ENCODE measurements at regions not wholly inside any gene's neighbourhood (a gene's known extent, or its start where the extent isn't known, plus 50 kb on each side); places are given as distances from the start of the nearest gene placed in this dataset.
"Not testable (repeated sequence)": the region's sequence is repeated elsewhere in the genome, so short reads cannot be mapped to it uniquely, and the experiment has no call there.

DNA sequence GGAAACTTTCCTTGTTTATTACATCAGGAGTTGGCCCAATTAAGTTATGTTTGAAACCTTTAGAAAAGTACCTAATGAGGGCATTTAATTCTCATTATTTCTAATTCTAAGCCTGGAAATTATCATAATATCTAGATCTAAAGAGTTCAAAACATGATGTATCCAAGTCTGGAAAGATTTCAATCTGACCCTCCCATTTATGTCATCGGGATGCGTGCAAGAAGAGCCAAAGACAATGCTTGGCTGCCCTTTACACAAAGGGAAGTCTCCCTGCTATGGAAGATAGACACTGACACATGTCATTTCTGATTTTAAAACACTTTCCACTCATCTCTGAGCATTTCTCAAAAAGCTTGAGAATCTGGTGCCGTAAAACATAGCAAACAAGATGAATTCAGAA lies 222.4 kb downstream of the ANTXR2 start:
- DNase-seq: no peak

DNA sequence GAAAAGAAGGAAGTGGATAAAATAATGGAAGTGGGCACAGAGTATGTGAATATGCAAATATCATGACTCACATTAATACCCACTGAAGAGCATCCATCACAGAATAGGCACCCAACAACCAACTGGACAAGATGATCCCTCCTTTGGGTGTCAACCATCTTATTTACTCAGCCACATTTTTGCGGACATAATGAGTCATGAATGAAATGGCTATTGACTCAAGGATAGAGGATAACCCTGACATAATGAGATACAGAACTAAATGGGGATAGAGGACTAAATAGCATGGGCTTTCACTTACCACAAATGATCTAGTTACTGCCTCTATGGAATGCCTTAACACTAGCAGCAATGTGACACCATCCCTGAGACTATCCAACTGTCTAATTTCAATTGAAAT lies 224.7 kb downstream of the ANTXR2 start:
- no peak for DNase-seq

DNA sequence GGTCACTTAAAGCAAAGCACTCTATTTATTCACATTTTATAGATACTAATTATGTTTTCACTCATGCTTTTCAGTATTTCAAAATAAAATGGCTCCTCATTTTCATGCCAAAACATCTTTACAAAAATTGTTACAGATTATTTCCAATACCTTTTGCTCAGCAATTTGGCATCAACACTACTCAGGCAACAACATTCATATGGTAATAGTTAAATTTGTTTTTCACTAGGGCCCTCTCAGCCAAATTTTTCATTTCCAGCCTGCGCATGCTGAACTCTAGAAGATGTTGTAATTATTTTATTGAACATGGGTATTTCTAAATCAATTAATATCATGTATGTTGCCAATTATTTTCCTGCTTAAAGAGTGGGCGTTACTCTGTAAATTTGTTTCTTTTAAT lies 225.6 kb downstream of the ANTXR2 start:
- DNase-seq: no peak

DNA sequence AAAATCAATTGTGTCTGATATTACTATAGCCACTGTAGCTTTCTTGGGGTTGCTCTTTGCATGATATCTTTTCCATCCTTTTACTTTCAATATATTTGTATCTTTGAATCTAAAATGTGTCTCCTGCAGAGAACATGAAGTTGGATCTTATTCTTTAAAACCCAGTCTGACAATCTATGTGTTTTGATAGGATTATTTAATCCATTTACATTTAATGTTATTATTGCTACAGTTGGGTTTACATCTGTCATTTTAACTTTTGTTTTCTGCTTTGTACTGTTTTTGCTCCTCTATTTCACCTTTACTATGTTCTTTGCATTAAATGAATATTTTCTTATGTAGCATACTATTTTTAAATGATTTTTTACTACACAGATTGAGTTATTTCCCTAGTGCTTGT lies 230.9 kb downstream of the ANTXR2 start:
- no peak for DNase-seq

DNA sequence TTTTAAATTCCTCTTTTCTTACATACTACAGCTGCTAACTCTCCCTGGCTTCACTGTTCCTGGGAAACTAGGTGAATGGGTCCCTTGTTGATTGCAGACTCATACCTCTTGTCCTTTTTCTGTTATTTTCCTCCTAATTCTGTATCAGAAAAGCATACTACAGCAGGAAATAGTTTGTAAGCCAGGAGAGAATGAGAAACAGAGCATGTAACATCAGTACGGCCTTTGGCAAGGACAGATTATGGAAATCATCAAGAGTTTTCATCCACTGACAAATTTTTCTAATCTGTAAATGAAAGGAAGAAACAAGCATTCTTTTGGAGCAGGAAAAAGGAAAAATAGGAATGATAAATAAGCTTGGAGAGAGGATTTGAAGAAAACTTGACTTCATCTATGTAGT lies 239.2 kb downstream of the ANTXR2 start:
- no peak for DNase-seq

DNA sequence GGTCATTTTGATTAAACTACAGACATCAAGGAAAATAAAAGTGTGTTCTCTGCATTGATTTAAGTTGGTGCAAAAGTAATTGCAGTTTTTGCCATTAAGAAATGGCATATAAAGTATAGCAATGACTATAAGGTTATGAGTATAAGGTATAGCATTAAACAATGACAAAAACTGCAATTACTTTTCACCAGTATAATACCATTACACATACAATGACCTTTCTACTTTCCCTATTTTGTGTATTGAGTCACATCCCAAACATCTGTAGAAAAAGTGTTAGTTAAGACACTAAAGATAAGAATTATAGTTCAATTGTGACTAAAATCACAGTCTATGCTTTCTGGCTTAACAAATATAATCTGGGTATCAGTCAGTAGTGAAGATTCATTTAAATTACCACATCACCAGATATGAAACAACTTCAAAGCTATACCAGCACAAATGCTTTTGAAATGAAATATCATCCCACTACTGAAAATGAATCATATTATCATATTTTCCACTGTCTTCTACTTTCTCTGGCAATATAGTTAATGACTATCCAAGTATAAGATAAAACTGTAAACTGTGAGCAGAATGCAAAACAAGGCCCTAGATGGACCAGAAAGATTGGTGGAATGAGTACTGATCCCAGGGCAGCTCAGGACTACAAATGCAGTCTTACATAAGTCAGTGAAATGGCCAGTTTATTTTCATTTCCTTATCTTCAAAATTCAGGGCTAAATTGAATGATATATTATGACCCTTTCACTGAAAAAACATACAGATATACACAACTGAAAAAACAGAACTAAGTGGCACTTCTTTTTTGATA lies 241.1 kb downstream of the ANTXR2 start:
- DNase-seq: no peak

DNA sequence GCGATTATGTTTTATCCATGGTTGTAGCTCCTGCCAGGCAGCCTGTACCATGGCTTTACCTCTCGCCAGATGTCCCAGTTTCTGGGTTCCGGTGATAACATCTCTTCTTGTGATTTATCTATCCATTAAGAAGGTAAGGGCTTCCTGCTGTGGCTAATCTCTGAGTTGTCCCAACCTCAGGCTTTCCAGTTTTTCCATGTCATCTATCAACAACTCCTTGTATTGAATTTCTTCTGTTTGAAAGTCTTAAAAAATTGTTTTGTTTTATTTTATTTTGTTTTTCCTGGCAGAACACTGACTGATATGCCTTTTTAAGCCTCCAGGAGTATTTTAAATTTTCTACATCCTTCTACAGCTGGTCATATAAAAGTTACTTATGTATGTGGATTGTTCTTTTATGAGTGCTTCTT lies 241.9 kb downstream of the ANTXR2 start:
- DNase-seq: no peak

DNA sequence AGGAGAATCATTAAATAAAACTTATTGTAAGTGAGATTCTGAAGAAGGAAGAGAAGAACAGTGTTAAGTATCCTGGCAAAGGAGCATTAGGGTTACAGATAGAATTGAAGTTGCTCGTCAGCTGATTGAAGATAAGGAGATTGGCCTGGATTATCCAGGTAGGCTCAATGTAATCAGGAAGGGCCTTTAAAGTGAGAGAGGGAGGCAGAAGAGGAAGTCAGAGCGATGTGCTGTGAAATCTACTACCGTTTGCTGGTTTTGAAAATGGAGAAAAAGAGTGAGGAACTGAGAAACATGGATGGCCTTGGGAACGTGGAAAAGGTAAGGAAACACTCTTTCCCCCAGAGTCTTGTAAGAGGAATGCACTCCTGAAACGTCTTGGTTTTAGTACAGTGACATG lies 245.7 kb downstream of the ANTXR2 start:
- DNase-seq: no peak

DNA sequence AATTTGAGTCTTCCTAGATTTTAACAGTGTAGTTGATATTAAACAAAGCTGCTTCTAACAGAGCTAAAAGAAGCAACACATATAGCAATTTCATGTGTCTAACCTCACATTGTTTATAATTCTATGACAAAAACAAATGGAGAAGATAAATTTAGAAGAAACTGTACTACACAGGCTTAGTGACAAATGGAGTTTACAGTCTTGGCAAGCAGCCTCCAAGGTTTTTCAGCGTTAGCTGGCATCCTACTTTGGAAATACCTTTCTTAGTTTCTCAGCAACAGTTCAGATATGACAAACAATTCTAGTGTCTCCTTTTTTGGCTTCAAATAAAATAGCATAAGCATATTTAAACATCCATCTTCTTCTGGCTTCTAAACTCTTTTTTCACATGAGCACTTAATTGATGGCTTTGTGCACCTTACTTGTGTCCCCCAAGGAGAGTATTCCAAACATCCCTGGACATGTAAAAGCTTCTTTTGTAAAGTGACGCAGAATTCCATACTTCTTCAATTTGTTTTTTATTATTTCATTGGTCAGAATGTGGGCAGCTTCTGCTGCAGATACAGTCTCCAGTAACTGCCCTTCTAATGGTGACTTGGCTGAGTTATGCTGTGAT lies 249.8 kb downstream of the ANTXR2 start:
- DNase-seq: no peak

DNA sequence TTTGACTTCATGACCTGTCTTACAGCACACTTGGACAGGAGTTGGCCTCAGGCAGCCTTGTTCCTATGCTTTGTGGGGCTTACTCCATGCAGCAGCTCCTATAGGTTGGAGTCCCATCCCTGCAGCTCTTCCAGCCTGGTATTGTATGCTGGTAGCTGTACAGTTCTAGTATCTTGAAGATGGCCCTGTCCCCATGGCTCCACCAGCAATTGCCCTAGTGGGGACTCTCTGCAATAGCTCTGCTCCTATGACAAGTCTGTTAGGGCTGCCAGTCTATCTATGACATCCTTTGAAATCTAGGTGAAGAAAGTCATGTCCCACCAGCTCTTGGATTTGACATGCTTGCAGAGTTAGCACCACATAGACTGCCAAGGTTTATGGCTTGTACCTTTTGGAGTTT lies 252.6 kb downstream of the ANTXR2 start:
- no peak for DNase-seq

DNA sequence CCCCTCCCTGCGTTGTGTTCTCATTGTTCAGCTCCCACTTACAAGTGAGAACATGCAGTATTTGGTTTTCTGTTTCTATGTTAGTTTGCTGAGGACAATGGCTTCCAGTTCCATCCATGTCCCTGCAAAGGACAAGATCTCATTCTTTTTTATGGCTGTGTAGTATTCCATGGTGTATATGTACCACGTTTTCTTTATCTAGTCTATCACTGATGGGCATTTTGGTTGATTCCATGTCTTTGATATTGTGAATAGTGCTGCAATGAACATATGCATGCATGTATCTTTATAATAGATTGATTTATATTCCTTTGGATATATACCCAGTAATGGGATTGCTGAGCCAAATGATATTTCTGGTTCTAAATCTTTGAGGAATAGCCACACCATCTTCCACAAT lies 265.1 kb downstream of the ANTXR2 start:
- DNase-seq: not testable (repeated sequence)

DNA sequence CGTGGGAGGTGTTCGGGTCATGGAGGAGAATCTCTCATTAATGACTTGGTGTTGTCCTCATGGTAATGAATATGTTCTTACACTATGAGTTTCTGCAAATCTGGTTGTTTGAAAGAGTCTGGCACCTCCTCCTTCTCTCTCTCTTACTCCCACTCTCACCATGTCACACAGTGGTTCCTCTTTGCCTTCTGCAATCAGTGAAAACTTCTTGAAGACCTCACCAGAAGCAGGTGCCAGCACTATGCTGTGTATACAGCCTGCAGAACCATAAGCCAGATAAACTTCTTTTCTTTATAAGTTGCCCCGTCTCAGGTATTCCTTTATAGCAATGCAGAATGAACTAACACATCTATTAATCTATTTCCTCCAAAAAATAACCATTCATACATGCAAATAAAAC lies 275.0 kb downstream of the ANTXR2 start:
- peak in 3 of 4 experiments; percentile 24 to 27 (median 26) for DNase-seq

DNA sequence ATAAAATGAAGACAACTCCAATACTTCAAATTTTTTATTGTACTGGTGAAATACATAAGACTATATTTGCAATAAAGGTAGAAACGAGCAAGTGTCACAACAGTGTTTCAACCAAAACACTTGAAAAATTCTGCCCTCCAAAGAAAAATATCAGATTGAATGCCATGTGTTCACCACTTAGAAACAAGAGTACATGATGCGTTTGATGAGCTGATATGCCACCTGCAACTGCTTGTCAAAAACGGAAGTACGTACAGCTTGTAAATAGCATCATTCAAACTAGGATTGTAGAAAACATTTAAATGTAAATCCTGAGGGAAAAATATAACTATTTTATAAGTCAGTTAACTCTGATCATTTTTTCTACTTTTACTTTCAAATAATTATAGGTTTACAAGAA lies 276.1 kb downstream of the ANTXR2 start:
- no peak for DNase-seq

DNA sequence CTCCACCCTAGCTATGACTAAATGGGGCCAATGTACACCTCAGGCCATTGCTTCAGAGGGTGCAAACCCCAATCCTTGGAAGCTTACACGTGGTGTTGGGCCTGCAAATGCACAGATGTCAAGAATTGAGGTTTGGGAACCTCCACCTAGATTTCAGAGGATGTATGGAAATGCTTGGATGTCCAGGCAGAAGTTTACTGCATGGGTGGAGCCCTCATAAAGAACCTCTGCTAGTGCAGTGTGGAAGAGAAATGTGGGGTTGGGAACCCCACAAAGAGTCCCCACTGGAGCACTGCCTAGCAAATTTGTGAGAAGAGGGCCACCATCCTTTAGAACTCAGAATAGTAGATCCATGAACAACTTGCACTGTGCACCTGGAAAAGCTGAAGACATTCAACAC lies 284.1 kb downstream of the ANTXR2 start:
- DNase-seq: no peak

DNA sequence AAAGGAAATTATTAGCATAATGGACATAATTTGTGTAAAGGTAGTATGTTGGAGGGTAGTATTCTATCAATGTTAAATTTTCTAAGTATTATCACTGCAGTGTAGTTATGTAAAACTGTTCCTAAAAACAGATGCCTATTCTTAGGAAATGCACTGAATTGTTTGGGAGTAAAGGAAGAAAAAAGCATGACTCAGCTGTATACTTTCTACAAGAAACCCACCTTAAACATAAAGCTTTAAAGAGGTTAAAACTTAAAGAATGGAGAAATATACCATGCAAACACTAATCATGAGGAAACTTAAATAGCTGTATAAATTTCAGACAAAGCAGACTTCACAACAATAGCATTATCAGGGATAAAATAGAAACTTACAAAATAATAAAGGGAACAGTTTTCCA lies 292.9 kb downstream of the ANTXR2 start:
- DNase-seq: no peak

DNA sequence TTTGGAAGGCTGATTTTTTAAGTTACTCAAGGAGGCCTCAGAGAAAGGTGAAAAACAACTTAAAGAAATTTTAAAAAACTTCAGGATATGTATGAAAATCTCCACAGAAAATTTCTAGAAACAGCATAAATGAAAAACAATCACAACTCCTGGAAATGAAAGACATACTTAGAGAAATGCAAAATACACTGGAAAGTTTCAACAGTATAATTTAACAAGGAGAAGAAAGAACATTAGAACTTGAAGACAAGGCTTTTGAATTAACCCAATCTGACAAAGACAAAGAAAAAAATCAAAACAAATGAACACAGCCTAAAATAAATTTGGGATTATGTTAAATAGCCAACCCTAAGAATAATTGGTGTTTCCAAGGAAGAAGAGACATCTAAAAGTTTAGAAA lies 300.5 kb downstream of the ANTXR2 start:
- DNase-seq: no peak

DNA sequence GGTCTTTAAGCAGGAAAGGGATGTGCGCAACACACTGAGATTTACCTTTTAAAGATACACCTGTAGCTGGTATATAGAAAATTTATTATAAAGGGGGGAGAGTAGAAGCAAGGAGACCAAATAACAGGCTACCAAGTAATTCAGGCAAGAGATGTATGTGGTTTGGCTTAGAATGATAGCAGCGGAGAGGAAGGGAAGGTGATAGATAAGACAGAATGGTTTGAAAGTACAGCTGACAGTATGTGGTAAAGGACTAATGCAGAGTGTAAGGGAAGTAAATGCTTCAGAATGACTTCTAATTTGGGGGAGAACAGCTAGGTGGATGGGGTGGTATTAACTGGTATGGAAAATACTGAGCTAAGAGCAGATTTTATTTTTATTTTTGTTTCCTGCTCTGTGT lies 308.9 kb downstream of the ANTXR2 start:
- no peak for DNase-seq

DNA sequence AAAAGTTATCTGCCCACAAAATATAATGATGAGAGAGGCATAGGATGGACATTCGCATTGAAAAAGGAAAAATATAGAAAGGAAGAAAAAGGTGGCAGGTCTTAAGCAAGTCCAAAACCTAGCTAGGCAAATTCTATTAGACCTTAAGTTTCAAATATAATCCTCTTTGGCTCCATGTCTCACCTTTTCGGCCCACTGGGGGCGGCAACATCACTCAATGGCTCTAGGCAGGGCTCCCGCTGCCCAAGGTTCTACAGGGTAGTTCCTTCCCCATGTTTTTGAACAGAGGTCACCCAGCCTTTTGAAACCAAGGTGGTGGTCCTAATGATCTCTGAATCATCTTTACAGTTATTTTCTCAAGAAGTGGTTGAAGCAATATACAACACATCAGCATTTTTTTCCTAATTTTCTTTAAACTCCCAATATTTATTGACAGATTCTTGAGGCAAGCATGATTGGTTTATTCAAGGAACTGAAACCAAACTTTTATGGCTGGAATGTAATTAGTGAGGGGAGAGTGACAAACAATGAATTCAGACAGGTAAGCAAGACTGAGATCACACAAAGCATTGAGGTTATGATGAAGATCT lies 309.4 kb downstream of the ANTXR2 start:
- no peak for DNase-seq

DNA sequence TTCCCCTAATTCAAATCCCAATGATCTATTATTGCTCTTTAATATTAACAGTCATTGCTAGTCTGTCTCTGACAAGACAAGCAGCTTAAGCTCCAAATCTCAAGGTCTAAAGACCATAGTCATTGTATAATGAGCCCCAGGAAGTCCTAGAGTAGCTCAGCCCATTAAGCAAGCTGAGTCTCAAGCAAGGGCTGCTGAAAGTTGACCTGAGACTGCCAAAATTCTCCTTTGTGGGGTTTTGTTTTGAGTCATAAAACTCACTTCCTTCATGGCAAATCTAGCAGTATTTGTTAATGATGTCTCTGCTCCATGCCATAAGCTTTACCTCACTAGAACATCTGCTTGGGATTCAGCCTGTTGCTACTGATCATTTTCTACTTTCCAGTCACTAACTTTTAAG lies 313.2 kb downstream of the ANTXR2 start:
- no peak for DNase-seq

DNA sequence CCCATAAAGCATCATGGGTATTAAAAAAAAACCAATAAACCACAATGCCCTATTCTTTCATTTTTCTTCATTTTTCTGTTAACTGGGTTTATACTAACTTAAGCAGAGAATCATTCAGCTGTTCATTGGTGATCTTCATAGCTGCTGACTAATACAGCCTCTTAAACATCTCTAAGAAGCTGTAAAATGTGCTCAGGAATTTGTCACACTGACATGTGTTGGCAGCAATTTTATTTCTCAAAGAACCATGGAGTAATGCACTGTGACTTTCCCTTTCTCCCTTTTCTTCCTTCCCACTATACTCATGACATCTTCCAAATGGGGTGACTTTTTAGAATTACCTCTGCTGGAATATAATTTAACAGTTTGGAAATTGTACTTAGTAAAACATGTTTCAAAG lies 315.4 kb downstream of the ANTXR2 start:
- no peak for DNase-seq

DNA sequence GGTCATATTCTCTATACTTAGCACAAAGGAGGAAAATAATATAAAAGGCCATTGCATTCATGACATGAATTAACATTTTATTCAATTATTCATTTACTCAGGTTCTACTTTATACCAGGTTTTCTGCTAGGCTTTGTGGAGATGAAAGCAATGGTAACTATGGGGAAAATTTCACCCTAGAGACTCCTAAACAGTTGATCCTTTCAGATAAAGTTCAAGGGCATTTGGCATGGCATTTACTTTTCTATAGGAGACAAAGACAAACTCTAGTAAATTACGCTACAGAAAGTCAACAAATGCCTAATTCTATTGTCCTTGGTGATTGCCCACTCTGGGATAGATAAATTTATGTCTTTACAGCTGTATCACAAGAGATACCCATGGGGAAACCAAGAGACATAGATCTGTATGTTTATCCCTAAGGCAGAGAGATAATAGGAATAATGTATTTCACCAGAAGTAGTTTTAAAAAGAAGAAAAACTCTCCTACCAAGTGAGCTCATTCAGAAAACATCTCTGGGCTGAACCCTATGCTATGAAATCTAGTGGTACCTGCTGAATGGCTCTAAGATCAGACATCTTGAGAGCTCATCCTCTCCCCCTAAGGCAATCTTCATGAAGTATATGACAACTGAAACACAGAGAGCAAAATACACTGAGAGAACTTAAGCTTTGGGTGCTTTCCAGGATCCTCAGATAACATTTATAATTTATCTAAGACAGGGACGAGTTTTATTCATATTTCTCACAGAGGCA lies 316.7 kb downstream of the ANTXR2 start:
- no peak for DNase-seq

DNA sequence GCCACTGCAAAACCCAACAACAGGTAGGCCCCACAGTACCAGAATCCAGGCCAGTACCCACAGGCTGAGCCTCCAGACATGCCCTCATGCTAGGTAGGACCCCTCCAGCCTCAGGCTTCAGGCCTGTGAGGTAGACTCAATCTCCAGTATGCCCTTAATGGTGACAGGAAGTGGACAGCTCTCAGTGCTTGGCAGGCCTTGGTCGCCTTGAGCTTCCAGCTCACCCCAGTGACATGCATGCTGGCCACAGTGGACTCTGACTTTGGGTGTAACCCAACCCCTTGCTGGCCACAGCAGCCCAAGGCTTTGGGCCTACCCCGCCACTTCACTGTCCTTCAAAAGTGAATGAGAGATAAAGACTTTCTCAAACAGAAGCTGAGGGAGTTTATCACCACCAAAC lies 324.2 kb downstream of the ANTXR2 start:
- no peak for DNase-seq

DNA sequence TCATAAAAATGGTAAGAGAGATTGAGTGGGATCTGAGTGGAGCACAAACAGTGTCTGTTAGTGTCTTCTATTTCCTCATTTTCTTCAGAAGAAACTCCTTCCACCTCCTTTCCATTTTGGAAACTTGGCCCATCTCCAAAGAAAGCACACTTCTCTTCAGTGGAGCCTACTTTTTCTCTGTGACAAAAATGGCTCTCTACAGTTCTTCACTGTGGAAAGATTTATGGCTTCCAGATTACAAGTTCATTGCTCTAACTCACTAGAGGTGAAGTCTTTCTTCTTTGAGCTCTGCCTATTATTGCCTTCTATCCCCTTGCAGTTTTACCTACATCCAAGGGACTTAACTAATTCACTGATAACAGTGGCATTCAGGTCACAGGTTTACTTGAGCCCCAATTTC lies 325.8 kb downstream of the ANTXR2 start:
- no peak for DNase-seq

DNA sequence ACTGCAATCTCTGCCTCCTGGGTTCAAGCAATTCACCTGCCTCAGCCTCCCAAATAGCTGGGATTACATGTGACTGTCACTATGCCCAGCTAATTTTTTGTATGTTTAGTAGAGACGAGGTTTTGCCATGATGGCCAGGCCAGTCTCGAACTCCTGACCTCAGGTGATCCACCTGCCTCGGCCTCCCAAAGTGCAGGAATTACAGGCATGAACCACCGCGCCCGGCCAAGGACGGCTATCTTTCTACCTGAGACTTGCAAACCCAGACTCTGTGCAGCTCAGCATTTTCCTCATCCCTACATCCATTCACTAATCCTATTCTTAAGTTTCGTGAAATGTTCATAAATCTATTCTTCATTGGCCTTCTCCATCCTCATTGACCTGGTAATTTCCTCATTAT lies 330.0 kb downstream of the ANTXR2 start:
- DNase-seq: no peak

Data from suppressor macrophage (primary cell).